HepG2 (cell line): ENCODE measurements at regions not wholly inside any gene's neighbourhood (a gene's known extent, or its start where the extent isn't known, plus 50 kb on each side); places are given as distances from the start of the nearest gene placed in this dataset.

Source experiments
- ATAC-seq: fragments of 200-7000 bp; cut with Tn5 transposase; 3 replicates; pipeline ENCODE4 v1.9.1; 2020; ENCODE audit warnings: mild to moderate bottlenecking, moderate library complexity
- BruUV-seq: library from RNA; stranded (reverse); fragments of 400-500 nt; replicated peaks from 2 replicates; lab custom pipeline; 2021; lab: Mats Ljungman, UMichigan
- CTCF ChIA-PET: fragments of 300-600 bp; formaldehyde crosslinking; extraction: SDS; loops from one replicate; lab custom pipeline; 2021; ENCODE audit warnings: low total read pairs, inconsistent platforms, low intra/inter-chr PET ratio; lab: Yijun Ruan, JAX
- POLR2A ChIA-PET: fragments of 350-600 bp; sonication (Branson Sonifier 250); formaldehyde crosslinking; loops from one replicate; lab custom pipeline; 2020; ENCODE audit warnings: antibody characterized with exemption, inconsistent platforms; lab: Yijun Ruan, JAX
- DNase-seq: peaks from one replicate; pipeline ENCODE4 v3.0.0-alpha.2; 2015; ENCODE audit warnings: low spot score
- FAIRE-seq: peaks from 3 replicates; lab custom pipeline; 2011; peaks lifted over from hg19 to GRCh38; lab: Jason Lieb, UNC
- H2AFZ ChIP-seq: one replicate; pipeline ENCODE4 v1.6.1; 2011; ENCODE audit warnings: low read length, inconsistent platforms
- H3K27ac ChIP-seq: fragments of 300-600 bp; 3 replicates; pipeline ENCODE4 v1.8.0; 2011; ENCODE audit warnings: mixed run types, mild to moderate bottlenecking, mixed read lengths, low read length, inconsistent platforms; ENCODE audit not compliant: insufficient read depth; ENCODE audit errors: extremely low read length
- H3K27me3 ChIP-seq, 2 experiments: fragments of 200-600 bp in 1 of 2; 2 replicates in 1 of 2; 3 replicates in 1 of 2; pipeline versions ENCODE4 v1.6.0 to v1.8.0; 2011; ENCODE audit warnings: low read length in 2 of 2, mild to moderate bottlenecking in 2 of 2, moderate library complexity in 2 of 2, inconsistent platforms in 1 of 2; ENCODE audit not compliant: insufficient read depth in 2 of 2, control insufficient read depth in 1 of 2
- H3K36me3 ChIP-seq, 2 experiments: fragments of 200-600 bp in 1 of 2; replicated peaks in 1 of 2; 2 replicates in 1 of 2; 3 replicates in 1 of 2; pipeline versions ENCODE4 v1.5.1 to v1.8.0; 2011; ENCODE audit warnings: low read length in 2 of 2, inconsistent platforms in 1 of 2; ENCODE audit not compliant: insufficient read depth in 2 of 2, control insufficient read depth in 1 of 2
- H3K4me1 ChIP-seq: 2 replicates; pipeline ENCODE4 v1.5.1; 2012; ENCODE audit warnings: low read length, inconsistent platforms; ENCODE audit not compliant: insufficient read depth
- H3K4me2 ChIP-seq: 2 replicates; pipeline ENCODE4 v1.6.0; 2011; ENCODE audit warnings: low read depth, low read length, inconsistent platforms
- H3K4me3 ChIP-seq, 3 experiments: fragments of 200-600 bp in 1 of 3; sonication (generic), shearing (Covaris generic) in 1 of 3; replicated peaks in 1 of 3; 2 replicates each; pipeline ENCODE4 v1.5.1; 2011 to 2016; ENCODE audit warnings: low read length in 3 of 3, inconsistent platforms in 2 of 3, low read depth in 2 of 3, mild to moderate bottlenecking in 2 of 3, control low read depth in 1 of 3, mixed read lengths in 1 of 3; ENCODE audit not compliant: insufficient read depth in 1 of 3
- H3K79me2 ChIP-seq: one replicate; pipeline ENCODE4 v1.6.1; 2011; ENCODE audit warnings: low read length, inconsistent platforms; ENCODE audit not compliant: insufficient read depth
- H3K9ac ChIP-seq: 2 replicates; pipeline ENCODE4 v1.6.0; 2011; ENCODE audit warnings: mild to moderate bottlenecking, low read depth, low read length, inconsistent platforms; ENCODE audit not compliant: insufficient read depth
- H3K9me3 ChIP-seq: 2 replicates; pipeline ENCODE4 v1.5.1; 2012; ENCODE audit warnings: mild to moderate bottlenecking, low read length
- H4K20me1 ChIP-seq: 2 replicates; pipeline ENCODE4 v1.6.0; 2011; ENCODE audit warnings: inconsistent platforms, mild to moderate bottlenecking, low read length, moderate library complexity; ENCODE audit not compliant: insufficient read depth
- ARID4A ChIP-seq: sonication (generic); formaldehyde crosslinking; IDR thresholded peaks from 2 replicates; pipeline ENCODE4 v1.5.0; 2020; ENCODE audit warnings: mild to moderate bottlenecking, missing genetic modification reagents, borderline replicate concordance
- ATF1 ChIP-seq: IDR thresholded peaks from 2 replicates; pipeline ENCODE4 v1.6.1; 2016; ENCODE audit warnings: mild to moderate bottlenecking, control low read depth
- CHCHD3 ChIP-seq: sonication (generic); formaldehyde crosslinking; IDR thresholded peaks from 2 replicates; pipeline ENCODE4 v1.8.0; 2022; ENCODE audit warnings: mild to moderate bottlenecking, missing genetic modification reagents, moderate library complexity
- FOXP4 ChIP-seq: sonication (generic); formaldehyde crosslinking; IDR thresholded peaks from 2 replicates; pipeline ENCODE4 v1.4.0; 2020; ENCODE audit warnings: missing genetic modification reagents
- GATA4 ChIP-seq: sonication (generic); IDR thresholded peaks from 2 replicates; pipeline ENCODE4 v1.6.1; 2016; ENCODE audit warnings: antibody characterized with exemption, low read depth, borderline replicate concordance
- HNRNPK ChIP-seq: fragments of 200-400 bp; formaldehyde crosslinking; IDR thresholded peaks from 2 replicates; pipeline ENCODE4 v1.6.1; 2018; ENCODE audit warnings: low read length, low read depth, moderate library complexity, mild to moderate bottlenecking; ENCODE audit not compliant: poor library complexity, severe bottlenecking
- HOMEZ ChIP-seq: IDR thresholded peaks from 2 replicates; pipeline ENCODE4 v1.6.1; 2016; ENCODE audit warnings: low read depth
- IKZF4 ChIP-seq: sonication (generic); formaldehyde crosslinking; IDR thresholded peaks from 2 replicates; pipeline ENCODE4 v1.5.1; 2020; ENCODE audit warnings: borderline replicate concordance, mild to moderate bottlenecking, low read depth, missing genetic modification reagents; ENCODE audit errors: not compliant biosample characterization
- MTF1 ChIP-seq: sonication (generic); formaldehyde crosslinking; IDR thresholded peaks from 2 replicates; pipeline ENCODE4 v1.5.0; 2020; ENCODE audit warnings: missing genetic modification reagents
- NBN ChIP-seq: fragments of 450-650 bp; conservative IDR thresholded peaks from 2 replicates; pipeline ENCODE4 v1.6.1; 2017
- NFATC3 ChIP-seq: sonication (generic); formaldehyde crosslinking; IDR thresholded peaks from 2 replicates; pipeline ENCODE4 v1.5.1; 2020; ENCODE audit warnings: mild to moderate bottlenecking, missing genetic modification reagents
- NFE2L2 ChIP-seq: fragments of 150-350 bp; IDR thresholded peaks from 2 replicates; pipeline ENCODE4 v1.6.1; 2014; ENCODE audit warnings: low read length
- SSRP1 ChIP-seq: IDR thresholded peaks from 2 replicates; pipeline ENCODE4 v1.6.1; 2016; ENCODE audit warnings: control low read depth
- YEATS4 ChIP-seq: sonication (generic); formaldehyde crosslinking; IDR thresholded peaks from 2 replicates; pipeline ENCODE4 v1.4.0; 2020; ENCODE audit warnings: missing genetic modification reagents, borderline replicate concordance
- ZC3H13 ChIP-seq: sonication (generic); formaldehyde crosslinking; IDR thresholded peaks from 2 replicates; pipeline ENCODE4 v1.8.1; 2023; ENCODE audit warnings: mild to moderate bottlenecking, missing genetic modification reagents, moderate library complexity
- ZNF614 ChIP-seq: IDR thresholded peaks from 2 replicates; pipeline ENCODE4 v1.6.1; 2018; ENCODE audit warnings: missing biosample characterization, missing genetic modification reagents, inconsistent platforms, borderline replicate concordance
- ZNF615 ChIP-seq: sonication (generic); formaldehyde crosslinking; IDR thresholded peaks from 2 replicates; pipeline ENCODE4 v1.5.0; 2020; ENCODE audit warnings: mild to moderate bottlenecking, missing genetic modification reagents, borderline replicate concordance
- ZNF841 ChIP-seq: sonication (generic); formaldehyde crosslinking; IDR thresholded peaks from 2 replicates; pipeline ENCODE4 v1.8.1; 2023; ENCODE audit warnings: missing genetic modification reagents, borderline replicate concordance
- ZSCAN20 ChIP-seq: sonication (generic); formaldehyde crosslinking; IDR thresholded peaks from 2 replicates; pipeline ENCODE4 v1.4.0; 2020; ENCODE audit warnings: missing genetic modification reagents, mild to moderate bottlenecking, borderline replicate concordance
- WGBS: methylation state at CpG from one replicate; pipeline ENCODE4 v1.1.6; 2017; ENCODE audit warnings: low lambda C conversion rate; 5-methylcytosine and 5-hydroxymethylcytosine counted together
- in situ Hi-C: cut with HindIII; loops from 2 replicates; pipeline ENCODE4 v1.10.0; 2017; ENCODE audit warnings: low pct_unique_long_range_greater_than_20kb; ENCODE audit not compliant: extremely low pct_ligation_motif_present
- intact Hi-C: fragments of 100-400 bp; cut with micrococcal nuclease; formaldehyde crosslinking; loops from one replicate; pipeline ENCODE4 v1.10.0; 2022; ENCODE audit not compliant: unreplicated experiment

GRCh38 chr3:117165176-117165575, 455.6 kb downstream of the TUSC7 start:
- no peaks in the 10 kb centered on the region for H3K27me3 ChIP-seq
- no peaks in the 10 kb centered on the region for H3K79me2 ChIP-seq
- FAIRE-seq: no peak
- no peaks in the 10 kb centered on the region for H3K9me3 ChIP-seq
- 28% methylated on average over 2 of the region's 2 CpGs for WGBS
- no TSS peak for BruUV-seq
- no peaks in the 10 kb centered on the region for H3K36me3 ChIP-seq
- ChIA-PET POLR2A (no interaction called here), CTCF (no interaction called here)
- ATAC-seq: no peak
- no peak overlapping the region for H3K9ac ChIP-seq
- intact Hi-C loops: no loop called here
- TF ChIP-seq MTF1 (CRISPR knock-in tag) (no peak), FOXP4 (CRISPR knock-in tag) (no peak), HOMEZ (no peak), ZNF614 (CRISPR knock-in tag) (no peak), ZNF615 (CRISPR knock-in tag) (no peak), YEATS4 (no peak), NFATC3 (CRISPR knock-in tag) (no peak), SSRP1 (CRISPR knock-in tag) (no peak), CHCHD3 (CRISPR knock-in tag) (no peak), HNRNPK (no peak), ZSCAN20 (CRISPR knock-in tag) (no peak), ARID4A (CRISPR knock-in tag) (no peak), GATA4 (no peak), IKZF4 (CRISPR knock-in tag) (no peak), ATF1 (CRISPR knock-in tag) (no peak), NFE2L2 (no peak), ZC3H13 (no peak), ZNF841 (no peak), NBN (no peak)
- no peak overlapping the region for H3K27ac ChIP-seq
- no peaks in the 10 kb centered on the region for H3K4me1 ChIP-seq
- H2AFZ ChIP-seq: no peak overlapping the region
- DNase-seq: no peak
- no peak overlapping the region for H3K4me3 ChIP-seq
- H4K20me1 ChIP-seq: no peaks in the 10 kb centered on the region
- H3K4me2 ChIP-seq: no peak overlapping the region
- in situ Hi-C loops: no loop called here
